ENCODE measurements at regions not wholly inside any gene's neighbourhood (a gene's known extent, or its start where the extent isn't known, plus 50 kb on each side); places are given as distances from the start of the nearest gene placed in this dataset.

- TF ChIP-seq, protein P1, sequence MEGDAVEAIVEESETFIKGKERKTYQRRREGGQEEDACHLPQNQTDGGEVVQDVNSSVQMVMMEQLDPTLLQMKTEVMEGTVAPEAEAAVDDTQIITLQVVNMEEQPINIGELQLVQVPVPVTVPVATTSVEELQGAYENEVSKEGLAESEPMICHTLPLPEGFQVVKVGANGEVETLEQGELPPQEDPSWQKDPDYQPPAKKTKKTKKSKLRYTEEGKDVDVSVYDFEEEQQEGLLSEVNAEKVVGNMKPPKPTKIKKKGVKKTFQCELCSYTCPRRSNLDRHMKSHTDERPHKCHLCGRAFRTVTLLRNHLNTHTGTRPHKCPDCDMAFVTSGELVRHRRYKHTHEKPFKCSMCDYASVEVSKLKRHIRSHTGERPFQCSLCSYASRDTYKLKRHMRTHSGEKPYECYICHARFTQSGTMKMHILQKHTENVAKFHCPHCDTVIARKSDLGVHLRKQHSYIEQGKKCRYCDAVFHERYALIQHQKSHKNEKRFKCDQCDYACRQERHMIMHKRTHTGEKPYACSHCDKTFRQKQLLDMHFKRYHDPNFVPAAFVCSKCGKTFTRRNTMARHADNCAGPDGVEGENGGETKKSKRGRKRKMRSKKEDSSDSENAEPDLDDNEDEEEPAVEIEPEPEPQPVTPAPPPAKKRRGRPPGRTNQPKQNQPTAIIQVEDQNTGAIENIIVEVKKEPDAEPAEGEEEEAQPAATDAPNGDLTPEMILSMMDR (IDR thresholded peaks at IDR 0.05), result no peak
- ATAC-seq (peak; percentile 75 to 84 (median 81)), DNase-seq (peak; percentile 45 to 80)
- Histone ChIP-seq H3K4me3 (no peak overlapping the region), H3K9me3 (no peaks in the 10 kb centered on the region), H3K27me3 (ENCODE audit: insufficient read depth in 3 of 3, low read length in 2 of 3) (no peaks in the 10 kb centered on the region), H3K36me3 (ENCODE audit: insufficient read depth in 1 of 2, low read depth in 1 of 2) (no peaks in the 10 kb centered on the region), H3K27ac (peak overlapping the region; percentile 33), H3K4me1 (peaks cover 25% of the 10 kb centered on the region)
- intact Hi-C loops (cut with DNase I), result no loop called here
- 9 to 22% (median 21%) methylated on average over 4 of the region's 4 CpGs for WGBS, 3 donors
These were observed 81.5 kb upstream of the KCNMB2 start for GRCh38 chr3:178454726-178455125.

GRCh38 chr3:178455226-178455625, 81.0 kb upstream of the KCNMB2 start:
- intact Hi-C loops (cut with DNase I), result no loop called here
- peak overlapping the region; percentile 33 for H3K27ac ChIP-seq

GRCh38 chr3:178455946-178456345, 80.3 kb upstream of the KCNMB2 start:
- 72 to 83% (median 79%) methylated on average over 1 of the region's 1 CpG for WGBS, 3 donors
- Histone ChIP-seq H3K27me3 (ENCODE audit: insufficient read depth in 3 of 3, low read length in 2 of 3) (peaks cover 0 to 4% (median 0%) of the 10 kb centered on the region in 3 donors), H3K9me3 (no peaks in the 10 kb centered on the region), H3K4me3 (no peak overlapping the region), H3K4me1 (peaks cover 25% of the 10 kb centered on the region), H3K27ac (no peak overlapping the region), H3K36me3 (ENCODE audit: insufficient read depth in 1 of 2, low read depth in 1 of 2) (no peaks in the 10 kb centered on the region)
- intact Hi-C loops (cut with DNase I), result no loop called here
- ATAC-seq, result no peak
- no peak for DNase-seq
- TF ChIP-seq, protein P1 (IDR thresholded peaks at IDR 0.05), result no peak

More at GRCh38 chr3:178455226-178455625, 81.0 kb upstream of the KCNMB2 start:
- 12 to 38% (median 35%) methylated on average over 1 of the region's 1 CpG for WGBS, 3 donors
- ATAC-seq (no peak), DNase-seq (no peak)
- Histone ChIP-seq H3K4me1 (peaks cover 25% of the 10 kb centered on the region), H3K27me3 (ENCODE audit: insufficient read depth in 3 of 3, low read length in 2 of 3) (no peaks in the 10 kb centered on the region), H3K36me3 (ENCODE audit: insufficient read depth in 1 of 2, low read depth in 1 of 2) (no peaks in the 10 kb centered on the region), H3K9me3 (no peaks in the 10 kb centered on the region), H3K4me3 (no peak overlapping the region)
- TF ChIP-seq, protein P1 (IDR thresholded peaks at IDR 0.05), result no peak

GRCh38 chr3:178456621-178457285, 79.5 kb upstream of the KCNMB2 start:
- H3K4me3 ChIP-seq, result no peak overlapping the region
- H3K27ac ChIP-seq, result no peak overlapping the region
- H3K4me1 ChIP-seq, result peaks cover 25% of the 10 kb centered on the region
- peaks cover 0 to 4% (median 0%) of the 10 kb centered on the region in 3 donors for H3K27me3 ChIP-seq (ENCODE audit: insufficient read depth in 3 of 3, low read length in 2 of 3)
- no peak for DNase-seq
- TF ChIP-seq, protein P1 (IDR thresholded peaks at IDR 0.05), result no peak
- intact Hi-C loops (cut with DNase I), result no loop called here
- H3K36me3 ChIP-seq (ENCODE audit: insufficient read depth in 1 of 2, low read depth in 1 of 2), result no peaks in the 10 kb centered on the region
- peak; percentile 23 to 51 (median 39) for ATAC-seq
- 28 to 37% (median 32%) methylated on average over 7 of the region's 7 CpGs for WGBS, 3 donors
- H3K9me3 ChIP-seq, result no peaks in the 10 kb centered on the region

DNA sequence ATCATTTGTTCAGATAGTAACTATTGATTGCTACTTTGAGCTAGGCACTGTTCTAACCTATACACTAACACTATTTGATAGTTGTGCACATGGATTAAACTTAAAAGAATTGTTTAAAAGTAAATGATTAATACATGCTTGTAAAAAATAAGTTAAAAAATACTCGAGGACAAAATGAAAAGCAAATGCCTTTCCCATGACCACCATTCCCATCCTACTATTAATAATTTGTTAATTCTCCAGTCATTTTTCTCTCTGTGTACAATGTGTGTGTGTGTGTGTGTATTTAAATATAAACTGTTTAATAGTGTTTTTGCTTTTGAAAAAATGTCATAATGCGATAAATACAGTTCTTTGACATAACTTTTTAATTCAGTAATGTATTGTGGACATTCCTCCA, 78.7 kb upstream of the KCNMB2 start:
- Histone ChIP-seq H3K4me1 (peaks cover 25% of the 10 kb centered on the region), H3K27ac (no peak overlapping the region), H3K4me3 (no peak overlapping the region), H3K36me3 (ENCODE audit: insufficient read depth in 1 of 2, low read depth in 1 of 2) (no peaks in the 10 kb centered on the region), H3K27me3 (ENCODE audit: insufficient read depth in 3 of 3, low read length in 2 of 3) (peaks cover 0 to 4% (median 0%) of the 10 kb centered on the region in 3 donors), H3K9me3 (no peaks in the 10 kb centered on the region)
- DNase-seq (no peak), ATAC-seq (no peak)
- TF ChIP-seq, protein P1 (IDR thresholded peaks at IDR 0.05), result no peak
- WGBS, 3 donors, result 66 to 78% (median 67%) methylated on average over 2 of the region's 2 CpGs
- intact Hi-C loops (cut with DNase I), result no loop called here
